Fibroblast of peridontal ligament (primary cell): ENCODE measurements at regions not wholly inside any gene's neighbourhood (a gene's known extent, or its start where the extent isn't known, plus 50 kb on each side); places are given as distances from the start of the nearest gene placed in this dataset.
"Not testable (repeated sequence)": the region's sequence is repeated elsewhere in the genome, so short reads cannot be mapped to it uniquely, and the experiment has no call there.

Experiments
- DNase-seq: peaks from one replicate; pipeline ENCODE4 v3.0.0-alpha.2; 2010; ENCODE audit errors: extremely low read depth

DNA sequence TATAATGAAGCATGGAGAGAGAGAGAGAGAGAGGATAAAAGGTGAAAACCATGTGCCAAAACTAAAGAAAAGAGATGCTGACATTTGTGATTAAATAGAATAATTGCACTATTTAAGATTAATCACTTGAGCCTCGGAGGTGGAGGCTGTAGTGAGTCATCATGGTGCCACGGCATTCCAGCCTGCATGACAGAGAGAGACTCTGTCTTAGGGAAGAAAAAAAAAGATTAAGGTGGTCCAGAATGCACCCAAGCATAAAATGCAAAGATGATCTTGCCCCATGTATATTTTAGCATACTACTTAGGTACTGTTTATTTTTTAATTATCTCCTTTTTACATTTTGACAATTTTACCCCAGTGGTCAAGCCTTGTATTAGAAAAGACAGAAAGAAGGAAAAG lies 742.5 kb downstream of the SPATA31A1 start:
- peak; percentile 0 for DNase-seq

DNA sequence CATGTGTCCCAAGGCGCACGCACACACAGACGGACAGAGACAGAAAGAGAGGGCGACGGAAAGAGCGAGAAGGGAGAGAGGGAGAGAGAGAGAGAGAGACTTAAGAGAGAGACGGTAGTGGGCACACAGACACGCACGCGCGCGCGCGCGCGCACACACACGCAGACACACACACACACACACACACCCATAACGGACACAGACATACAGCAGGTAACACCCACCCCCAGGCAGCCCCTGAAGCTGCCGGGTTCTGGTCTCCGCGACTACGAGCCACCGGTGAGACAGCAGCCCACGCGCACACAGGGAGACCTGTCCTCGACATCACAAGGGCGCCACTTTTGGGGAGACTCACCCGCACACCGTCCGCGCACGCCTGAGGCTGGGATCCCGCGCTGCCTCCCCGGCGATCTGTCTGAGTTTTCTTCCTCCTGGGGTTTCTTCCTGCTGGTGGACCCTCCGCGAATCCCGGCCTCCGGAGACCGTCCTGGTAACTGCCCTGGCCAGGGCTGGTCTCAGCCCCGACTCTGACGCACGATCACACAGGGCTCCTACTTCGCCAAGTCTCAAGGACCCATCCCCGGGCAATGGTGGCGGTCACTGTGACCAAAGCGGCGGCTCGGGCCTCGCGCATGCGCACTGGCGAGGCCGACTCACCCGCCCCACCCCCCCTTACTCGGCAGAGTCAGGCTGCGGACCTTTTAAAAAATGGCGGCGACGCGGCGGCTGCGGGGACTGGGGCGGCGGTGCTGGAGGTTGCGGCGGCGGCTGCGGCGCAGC lies 750.7 kb downstream of the SPATA31A1 start:
- DNase-seq: peak; percentile 3

DNA sequence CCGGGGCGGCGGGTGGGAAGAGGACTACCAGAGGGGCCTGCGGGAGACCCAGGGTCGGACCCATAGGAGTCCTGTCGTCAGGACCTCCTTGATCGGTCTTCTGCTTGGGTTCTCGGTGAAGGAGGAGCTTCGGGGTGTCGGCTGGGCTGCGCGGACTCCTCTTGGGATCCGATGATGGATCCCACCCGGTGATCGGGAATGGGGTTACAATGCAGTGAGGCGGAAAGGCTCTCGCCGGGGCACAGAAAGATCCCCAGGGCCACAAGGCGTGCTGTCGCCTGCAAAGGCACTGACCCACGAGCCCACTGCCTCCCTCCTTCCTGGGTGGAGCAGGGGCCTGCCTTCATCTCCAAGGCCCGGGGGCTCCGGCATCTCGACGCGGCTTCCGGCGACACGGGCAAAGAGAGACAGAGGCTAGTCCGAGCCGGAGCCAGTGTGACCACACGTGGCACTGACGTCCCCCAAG lies 751.3 kb downstream of the SPATA31A1 start:
- DNase-seq: not testable (repeated sequence)

DNA sequence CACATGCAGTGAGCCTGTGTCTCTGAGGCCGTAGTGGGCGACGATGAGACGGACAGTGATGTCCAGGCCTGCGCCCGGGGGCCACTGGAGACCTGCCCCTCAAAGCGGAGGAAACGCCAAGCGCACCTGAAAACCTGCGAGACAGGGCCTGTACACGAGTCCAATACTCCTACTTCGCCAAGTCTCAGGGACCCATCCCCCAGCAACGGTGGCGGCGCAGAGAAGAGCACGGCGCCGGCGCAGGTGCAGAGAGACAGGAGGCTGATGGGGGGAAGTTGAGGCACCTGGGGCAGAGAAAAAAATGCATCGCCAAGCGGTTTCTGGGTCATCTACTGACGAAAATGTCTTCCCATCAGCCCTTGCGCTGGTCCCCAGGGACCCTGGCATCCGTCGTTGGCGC lies 751.8 kb downstream of the SPATA31A1 start:
- DNase-seq: not testable (repeated sequence)

DNA sequence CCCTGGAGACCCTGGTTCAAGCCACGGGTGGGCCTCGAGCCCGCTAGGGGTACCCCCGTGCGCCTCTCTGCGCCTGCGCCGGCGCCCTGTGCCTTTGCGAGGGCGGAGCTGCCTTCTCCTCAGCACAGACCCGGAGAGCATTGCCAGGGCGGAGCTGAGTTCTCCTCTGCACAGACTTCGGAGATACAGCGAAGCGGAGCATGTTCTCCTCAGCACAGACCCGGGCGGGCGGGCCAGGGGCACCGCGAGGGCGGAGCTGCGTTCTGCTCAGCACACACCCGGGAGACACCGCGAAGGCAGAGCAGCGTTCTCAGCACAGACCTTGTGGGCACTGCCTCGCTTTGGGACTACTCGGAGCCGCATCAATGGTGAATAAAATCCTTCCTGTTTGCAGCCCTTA lies 753.0 kb downstream of the SPATA31A1 start:
- not testable (repeated sequence) for DNase-seq

DNA sequence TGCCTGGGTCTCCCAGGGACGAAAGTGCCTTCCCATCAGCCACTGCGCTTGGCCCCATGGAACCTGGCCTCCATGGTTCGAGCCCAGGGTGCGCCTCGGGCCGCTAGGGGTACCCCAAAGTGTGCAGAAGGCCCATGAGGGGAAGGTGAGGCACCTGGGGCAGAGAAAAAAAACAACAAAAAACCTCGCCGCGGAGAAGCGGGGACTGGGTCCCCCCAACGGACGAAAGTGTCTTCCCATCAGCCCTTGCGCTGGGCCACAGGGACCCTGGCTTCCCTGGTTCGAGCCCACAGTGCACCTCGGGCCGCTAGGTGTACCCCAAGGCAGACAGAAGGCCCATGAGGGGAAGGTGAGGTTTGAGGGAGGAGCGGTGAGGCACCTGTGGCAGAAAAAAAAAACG lies 755.3 kb downstream of the SPATA31A1 start:
- DNase-seq: not testable (repeated sequence)

DNA sequence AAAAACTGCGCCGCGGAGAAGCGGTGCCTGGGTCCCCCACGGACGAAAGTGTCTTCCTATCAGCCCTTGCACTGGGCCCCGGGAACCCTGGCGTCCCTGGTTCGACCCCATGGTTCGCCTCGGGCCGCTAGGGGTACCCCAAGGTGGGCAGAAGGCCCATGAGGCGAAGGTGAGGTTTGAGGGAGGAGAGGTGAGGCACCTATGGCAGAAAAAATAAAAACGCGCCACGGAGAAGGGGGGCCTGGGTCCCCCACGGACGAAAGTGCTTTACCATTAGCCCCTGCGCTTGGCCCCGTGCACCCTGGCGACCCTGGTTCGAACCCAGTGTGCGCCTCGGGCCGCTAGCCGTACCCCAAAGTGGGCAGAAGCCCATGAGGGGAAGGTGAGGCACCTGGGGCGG lies 756.1 kb downstream of the SPATA31A1 start:
- DNase-seq: not testable (repeated sequence)

DNA sequence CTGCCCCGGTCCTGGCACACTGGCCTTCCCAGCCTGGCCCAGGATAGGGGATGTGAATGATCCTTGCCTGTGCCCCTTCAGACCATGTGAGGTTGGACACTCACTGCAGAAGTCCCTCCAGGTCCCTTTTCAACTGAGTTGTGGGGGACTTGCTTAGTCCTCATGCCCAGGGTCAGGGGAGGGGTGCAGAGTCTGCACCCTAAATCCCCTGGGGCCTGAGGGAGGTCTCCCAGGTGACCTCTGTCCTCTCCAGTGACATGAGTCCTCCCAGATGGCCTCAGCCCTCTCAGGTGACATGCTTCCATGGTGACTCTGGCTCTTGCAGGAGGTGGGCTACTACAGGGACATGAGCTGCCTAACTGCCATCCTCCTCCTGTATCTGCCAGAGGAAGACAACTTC lies 775.1 kb downstream of the SPATA31A1 start:
- not testable (repeated sequence) for DNase-seq

DNA sequence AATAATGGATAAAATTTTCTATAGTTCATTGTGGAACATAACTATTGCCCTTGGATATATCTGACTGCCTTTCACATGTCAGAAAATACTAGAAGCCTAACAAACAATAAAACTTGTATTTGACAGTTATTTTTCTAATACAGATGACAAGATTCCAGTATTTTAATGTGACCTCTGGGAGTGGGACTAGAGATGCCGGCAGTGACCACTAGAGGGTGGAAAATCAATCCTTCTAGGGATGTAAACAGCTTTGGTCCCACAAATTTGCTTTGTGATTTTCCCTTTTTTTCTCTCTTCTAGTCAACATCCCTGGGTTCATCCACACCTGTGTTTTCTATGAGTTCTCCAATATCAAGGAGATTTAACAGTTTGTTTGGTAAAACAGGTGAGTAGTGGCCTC lies 813.7 kb downstream of the SPATA31A1 start:
- not testable (repeated sequence) for DNase-seq

DNA sequence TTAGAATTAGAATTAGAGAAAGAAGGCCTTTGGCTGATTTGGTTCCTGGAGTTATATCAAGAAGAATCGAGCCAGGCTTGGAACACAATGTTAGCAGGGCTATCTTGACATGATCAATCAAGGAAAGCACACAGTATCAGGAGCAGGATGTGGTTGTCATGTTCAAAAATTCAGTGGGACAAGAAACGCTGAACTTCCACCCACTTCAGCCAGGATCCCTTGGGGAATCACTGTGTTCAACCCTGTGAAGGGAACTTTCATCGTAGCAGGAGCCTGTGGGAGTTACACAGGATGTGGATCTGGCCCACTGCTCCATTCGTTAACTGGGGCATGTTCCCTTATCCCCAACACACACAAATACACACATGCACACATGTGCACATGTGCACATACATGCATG lies 817.8 kb downstream of the SPATA31A1 start:
- DNase-seq: not testable (repeated sequence)

DNA sequence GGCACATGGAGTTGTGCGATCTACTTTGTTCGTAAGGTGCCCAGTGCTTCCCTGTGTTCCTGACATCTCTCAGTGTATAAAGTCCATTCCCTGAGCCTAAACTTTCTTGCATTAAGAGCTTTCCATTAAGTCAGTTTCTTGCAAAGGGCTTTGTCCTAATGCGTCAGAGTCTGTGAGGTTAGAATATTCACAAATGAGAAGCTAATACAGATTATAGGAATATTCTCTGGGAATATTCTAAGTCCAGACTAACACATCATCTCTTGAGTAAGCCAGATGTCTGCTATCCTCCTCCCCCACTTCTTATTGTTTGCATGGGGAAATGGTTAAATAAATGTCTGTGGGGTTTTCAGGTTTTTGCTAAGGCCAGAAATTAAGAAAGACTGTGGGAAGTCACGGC lies 818.6 kb downstream of the SPATA31A1 start:
- not testable (repeated sequence) for DNase-seq

DNA sequence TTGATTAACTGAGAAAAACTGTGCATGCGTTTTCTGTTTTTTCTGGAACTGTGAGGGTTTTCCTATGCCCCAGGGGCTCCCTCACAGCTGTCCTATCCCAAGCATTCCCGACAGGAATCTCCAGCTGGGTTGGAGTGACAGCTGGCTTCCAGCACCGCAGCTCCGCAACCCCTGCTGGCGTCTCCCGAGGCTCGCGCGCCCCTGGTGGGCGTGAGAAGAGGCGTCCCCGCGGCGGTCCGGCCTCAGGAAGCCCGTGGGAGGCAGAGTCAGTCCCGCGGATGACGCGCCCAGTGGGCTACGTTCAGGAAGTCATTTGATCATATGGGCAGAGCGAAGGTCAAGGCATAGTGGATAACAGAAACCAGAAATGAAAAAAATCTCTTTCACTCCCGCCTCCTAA lies 821.9 kb downstream of the SPATA31A1 start:
- not testable (repeated sequence) for DNase-seq

DNA sequence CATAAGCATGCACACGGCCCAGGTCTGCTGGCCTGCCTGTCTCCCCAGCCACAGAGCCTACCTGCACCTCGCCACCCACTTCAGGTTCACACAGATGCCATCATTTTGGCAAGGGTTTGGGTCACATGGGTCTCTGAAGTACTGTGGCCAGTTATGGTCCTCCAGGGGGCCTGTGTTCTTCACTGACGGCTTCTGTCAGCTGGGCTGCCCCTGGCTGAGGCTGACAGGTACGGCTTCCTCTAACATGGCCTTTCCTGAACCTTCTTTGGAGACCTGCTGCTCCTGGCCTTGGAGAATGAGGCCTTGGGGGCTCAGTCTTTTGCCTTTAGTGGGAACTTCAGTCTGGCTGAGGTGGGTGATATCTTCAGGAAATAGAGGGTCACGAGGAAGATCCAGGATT lies 835.9 kb downstream of the SPATA31A1 start:
- not testable (repeated sequence) for DNase-seq

DNA sequence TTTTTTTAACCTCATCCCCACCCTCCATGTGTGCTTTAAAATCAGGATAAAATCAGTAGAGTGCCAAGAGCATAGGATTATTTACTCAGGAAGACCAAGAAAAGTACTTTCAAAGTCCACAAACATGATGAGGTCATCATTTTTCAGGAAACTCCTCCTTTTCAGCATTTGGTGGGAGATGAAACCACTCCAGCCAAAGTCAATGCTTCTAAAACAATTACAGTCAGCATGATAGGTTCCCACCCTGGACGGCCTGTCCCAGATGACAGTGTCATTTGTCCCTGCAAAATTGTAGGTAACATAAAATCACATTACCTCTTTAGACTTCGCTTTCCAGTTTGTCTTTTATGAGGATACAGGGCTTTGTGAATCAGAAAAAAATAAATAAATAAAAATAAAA lies 836.7 kb downstream of the SPATA31A1 start:
- DNase-seq: not testable (repeated sequence)

DNA sequence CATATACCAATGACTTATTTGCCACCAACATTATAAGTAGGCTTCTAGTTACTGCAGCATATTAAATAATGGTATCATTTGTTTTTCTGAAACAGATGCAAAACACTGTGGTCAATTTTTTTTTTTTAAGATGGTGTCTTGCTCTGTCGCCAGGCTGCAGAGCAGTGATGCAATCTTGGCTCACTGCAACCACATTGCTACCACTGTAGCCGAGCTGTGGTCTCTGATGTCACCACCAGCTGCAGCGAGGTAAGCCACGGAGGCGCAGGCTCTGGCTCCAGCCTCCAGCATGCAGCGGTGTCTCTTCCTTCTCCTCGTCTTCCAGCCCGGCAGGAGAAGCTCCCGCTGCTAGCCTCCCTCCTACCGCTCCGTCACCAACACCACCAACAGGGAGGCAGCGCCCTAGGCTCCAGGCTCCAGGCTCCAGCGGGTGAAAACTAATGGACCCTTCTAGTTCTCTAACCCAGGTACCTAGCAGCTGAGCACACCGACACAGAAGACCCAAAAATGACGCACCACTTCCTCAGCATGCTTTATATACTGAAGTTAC lies 840.8 kb downstream of the SPATA31A1 start:
- DNase-seq: not testable (repeated sequence)

DNA sequence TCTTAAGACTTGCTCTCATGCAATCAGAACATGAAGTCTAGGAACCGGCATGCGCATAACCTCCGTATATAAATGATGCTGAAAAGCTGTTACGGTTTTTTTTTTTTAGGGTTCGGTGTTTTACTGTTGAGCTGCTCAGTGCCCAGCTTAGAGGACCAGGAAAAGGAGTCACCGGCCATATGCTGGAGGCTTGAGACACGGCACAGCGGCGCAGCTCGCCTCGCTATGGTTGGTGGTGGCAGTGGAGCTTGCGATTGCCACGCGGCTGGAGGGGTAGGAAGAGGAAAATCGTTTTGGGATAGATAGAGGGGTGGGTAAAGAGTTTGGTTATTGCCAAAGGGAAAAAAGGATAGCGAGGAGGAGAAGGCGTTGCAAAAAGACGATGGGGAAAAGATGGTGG lies 841.3 kb downstream of the SPATA31A1 start:
- DNase-seq: not testable (repeated sequence)

DNA sequence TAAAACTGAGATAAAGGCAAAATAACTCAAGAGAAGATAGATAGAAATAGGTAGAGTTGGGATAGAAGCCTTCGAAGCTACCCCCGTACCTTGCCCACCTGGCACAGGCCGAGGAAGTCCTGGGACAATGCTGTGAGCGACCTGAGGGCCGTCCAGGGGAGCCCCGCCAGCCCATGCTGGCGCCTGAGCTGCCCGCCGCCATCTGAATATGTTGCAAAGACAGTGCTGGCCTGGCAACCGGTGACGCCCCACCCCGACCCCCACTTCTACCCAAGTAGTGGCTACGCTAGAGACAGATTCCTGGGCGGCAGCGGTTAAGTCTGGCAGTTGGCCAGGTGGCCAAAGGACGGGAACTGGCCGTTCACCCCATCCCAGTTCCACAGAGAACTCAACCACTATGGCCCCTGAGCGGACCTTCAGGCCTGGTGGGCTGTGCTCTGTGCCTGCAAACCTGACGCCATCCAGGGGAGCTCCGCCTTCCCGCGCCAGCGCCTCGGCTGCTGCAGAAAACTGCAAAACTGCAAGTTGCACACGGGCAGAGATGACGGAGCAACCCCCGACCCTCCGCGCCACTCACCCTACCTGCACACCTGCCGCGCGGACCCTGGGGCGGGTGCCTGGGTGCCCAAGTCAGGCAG lies 866.2 kb downstream of the SPATA31A1 start:
- not testable (repeated sequence) for DNase-seq

DNA sequence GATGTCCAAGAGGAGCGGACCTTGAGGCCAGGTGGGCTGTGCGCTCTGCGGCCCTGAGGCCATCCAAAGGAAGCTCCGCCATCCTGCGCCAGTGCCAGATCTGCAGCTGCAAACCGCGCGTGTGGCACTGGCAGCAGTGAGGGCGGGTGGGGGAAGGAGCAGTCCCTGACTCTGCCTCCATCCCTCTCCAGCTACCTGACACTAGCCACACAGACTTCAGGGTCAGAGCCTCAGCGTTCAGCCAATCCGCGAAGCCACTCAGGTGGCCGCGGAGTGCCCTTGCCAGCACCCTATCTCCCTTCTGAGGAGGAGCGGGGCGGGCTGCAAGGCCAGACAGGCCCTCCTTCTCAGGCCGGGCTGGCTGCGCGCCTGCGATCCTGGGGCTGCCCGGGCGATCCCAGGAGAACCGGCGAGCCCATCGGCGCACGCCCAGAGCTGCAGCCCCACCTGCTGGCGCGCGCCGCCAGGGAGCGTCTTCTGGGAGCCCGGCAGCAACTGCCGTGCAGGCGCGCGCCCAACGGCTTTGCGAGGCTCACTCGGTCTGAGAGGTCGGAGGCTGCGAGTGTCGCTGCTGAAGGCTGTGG lies 867.2 kb downstream of the SPATA31A1 start:
- DNase-seq: not testable (repeated sequence)

DNA sequence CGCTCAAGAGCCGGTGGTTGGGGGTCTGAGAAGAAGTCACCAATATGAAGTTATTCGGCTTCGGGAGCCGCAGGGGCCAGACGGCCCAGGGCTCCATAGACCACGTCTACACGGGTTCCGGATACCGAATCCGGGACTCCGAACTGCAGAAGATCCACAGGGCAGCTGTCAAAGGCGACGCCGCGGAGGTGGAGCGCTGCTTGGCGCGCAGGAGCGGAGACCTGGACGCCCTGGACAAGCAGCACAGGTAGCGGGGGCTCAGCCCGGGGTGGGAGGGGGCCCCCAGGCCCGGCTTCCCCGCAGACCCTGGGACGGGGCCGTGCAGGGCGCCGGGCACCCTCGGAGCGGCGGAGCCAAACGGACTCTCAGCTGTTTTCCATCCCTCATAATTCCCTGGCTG lies 867.9 kb downstream of the SPATA31A1 start:
- DNase-seq: not testable (repeated sequence)
